ENCODE measurements at regions not wholly inside any gene's neighbourhood (a gene's known extent, or its start where the extent isn't known, plus 50 kb on each side); places are given as distances from the start of the nearest gene placed in this dataset.
"Not testable (repeated sequence)": the region's sequence is repeated elsewhere in the genome, so short reads cannot be mapped to it uniquely, and the experiment has no call there.

DNA sequence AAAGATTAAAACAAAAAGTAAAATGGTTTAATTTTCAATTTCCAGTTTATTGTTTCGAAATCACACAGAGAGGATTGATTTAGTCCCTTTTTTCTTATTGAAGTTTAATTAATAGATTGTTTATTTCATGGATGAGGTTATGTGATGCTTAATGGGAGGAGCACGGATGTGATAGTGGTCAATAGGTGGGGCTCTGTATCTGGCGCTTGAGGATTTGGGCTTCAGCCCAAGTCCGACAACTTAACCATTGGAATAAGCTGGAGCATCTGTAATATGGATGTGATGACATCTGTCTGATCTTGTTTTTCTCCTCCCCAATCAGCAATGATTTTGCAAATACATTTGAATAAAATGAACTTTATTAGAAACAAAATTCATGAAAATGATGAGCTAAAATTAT is 169.2 kb downstream of the LYPLAL1 start:
- DNase-seq (ENCODE audit: insufficient read length, low spot score) (no peak), FAIRE-seq (no peak)
- no peak for TF ChIP-seq POLR2A (IDR thresholded peaks at IDR 0.05; ENCODE audit: low read depth, low read length)

DNA sequence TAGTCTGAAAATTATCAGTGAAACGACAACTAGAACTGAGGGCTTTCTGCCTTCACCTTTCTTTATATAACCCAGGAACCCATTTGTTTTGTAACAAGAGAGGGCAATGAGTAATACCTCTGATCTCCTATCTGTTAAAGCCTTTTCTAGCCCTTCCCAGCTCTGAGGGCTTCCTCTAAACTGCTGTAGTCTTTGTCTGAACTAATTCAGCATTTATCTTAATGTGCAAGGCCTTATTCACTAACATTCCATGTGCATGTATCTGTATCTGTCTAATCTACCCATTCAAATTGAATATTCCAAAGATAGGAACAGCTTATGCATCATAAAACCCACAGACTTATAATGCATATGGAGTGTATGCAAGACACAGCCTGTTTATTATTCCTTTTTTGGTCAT is 167.1 kb downstream of the LYPLAL1 start:
- DNase-seq (ENCODE audit: insufficient read length, low spot score) (no peak), FAIRE-seq (peak; percentile 20)
- TF ChIP-seq POLR2A (IDR thresholded peaks at IDR 0.05; ENCODE audit: low read depth, low read length): no peak

DNA sequence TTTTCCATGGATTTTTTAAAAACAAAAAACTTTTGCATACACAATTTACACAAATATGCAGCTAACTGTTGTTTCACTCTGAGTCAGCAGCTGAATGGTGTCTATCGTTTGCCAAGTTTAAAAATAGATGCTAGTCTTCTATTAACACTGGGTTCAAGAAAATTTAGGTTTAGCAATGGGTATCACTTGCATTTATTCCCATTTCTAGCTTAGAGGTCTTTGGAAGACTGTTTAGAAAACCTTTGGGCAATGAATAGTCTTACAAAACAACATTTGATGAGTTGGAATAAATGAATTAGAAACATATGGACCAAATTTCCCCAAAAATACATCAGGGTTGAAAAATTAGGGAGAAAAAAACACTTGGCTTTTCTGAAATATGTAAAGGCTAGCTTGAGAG is 165.8 kb downstream of the LYPLAL1 start:
- DNase-seq (ENCODE audit: insufficient read length, low spot score) (no peak), FAIRE-seq (no peak)
- no peak for TF ChIP-seq POLR2A (IDR thresholded peaks at IDR 0.05; ENCODE audit: low read depth, low read length)

DNA sequence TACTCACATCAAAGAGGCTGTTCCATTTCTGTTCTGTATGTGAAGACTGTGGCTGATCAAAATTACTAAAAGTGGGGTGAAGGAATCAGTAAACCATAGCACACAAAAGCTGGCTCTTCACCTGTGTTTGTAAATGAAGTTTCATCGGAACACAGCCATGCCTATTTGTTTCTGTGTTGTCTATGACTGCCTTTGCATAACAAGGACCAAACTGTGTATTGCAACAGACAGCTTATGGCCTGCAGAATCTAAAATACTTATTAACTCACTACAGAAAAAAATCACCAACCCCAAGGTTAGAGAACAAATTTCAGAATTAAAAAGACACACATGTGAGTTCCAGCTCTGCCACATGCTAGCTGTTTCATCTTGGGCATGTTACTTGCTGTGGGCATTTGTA is 163.9 kb downstream of the LYPLAL1 start:
- no peak for DNase-seq (ENCODE audit: insufficient read length, low spot score)
- no peak for TF ChIP-seq POLR2A (IDR thresholded peaks at IDR 0.05; ENCODE audit: low read depth, low read length)
- FAIRE-seq: no peak

DNA sequence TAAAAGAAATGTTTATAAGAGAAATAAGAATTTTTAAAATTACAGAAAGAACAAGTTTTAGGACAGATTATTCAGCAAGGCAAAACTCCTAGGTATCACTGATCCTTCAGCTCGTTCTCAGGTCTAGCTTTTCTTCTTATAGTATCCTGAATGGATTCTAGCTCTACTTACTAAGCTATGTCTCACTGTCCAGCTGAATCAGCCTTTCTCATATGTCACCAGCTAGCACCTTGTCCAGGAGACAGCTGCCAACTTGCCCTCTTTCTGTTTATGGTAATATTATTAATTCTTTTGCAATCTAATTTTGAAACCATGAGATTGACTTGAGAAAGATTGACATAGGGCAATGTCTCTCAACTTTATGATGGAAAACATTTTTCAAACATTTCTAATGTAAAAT is 159.9 kb downstream of the LYPLAL1 start:
- TF ChIP-seq POLR2A (IDR thresholded peaks at IDR 0.05; ENCODE audit: low read depth, low read length): no peak
- DNase-seq (ENCODE audit: insufficient read length, low spot score): no peak
- FAIRE-seq: no peak

DNA sequence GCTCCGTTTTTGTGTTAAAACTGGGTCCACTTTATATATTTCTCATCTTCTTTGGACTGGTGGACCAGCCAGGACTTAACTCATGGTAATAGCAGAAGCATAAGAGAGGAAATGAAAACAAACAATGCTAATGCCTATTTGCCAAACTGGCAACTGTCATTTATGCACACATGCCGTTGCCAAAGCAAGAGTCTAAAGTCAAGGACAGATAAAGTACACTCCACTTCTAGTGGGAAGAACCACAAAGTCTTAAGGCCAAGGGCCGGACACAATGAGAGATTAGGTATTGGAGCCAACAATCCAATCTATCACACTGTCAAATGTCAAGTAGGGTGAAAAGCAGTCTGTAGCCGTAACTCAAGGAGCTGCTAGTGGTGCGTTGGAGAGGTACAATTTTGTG is 157.7 kb downstream of the LYPLAL1 start:
- no peak for TF ChIP-seq POLR2A (IDR thresholded peaks at IDR 0.05; ENCODE audit: low read depth, low read length)
- FAIRE-seq: no peak

DNA sequence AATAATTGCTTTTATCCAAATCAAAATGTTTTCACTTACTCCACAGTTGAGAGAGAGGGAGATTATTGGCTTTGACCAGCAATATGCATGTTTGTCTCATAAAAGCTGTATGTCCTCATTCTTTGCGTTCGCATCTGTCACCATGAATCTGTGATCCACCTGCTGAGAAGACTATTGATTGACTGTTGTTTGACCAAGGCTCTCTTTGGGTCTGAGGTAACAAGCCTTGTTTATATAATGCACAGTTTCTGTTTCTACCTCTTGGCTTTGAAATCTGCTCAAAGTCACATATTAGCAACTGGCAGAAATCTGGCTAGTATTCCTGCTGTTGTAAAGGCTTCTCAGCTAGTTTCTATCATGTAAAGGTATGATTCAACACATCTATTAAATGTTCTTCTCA is 157.0 kb downstream of the LYPLAL1 start:
- TF ChIP-seq POLR2A (IDR thresholded peaks at IDR 0.05; ENCODE audit: low read depth, low read length): no peak
- DNase-seq (ENCODE audit: insufficient read length, low spot score) (no peak), FAIRE-seq (no peak)

More for the DNA sequence above, 157.7 kb downstream of the LYPLAL1 start:
- no peak for DNase-seq (ENCODE audit: insufficient read length, low spot score)

DNA sequence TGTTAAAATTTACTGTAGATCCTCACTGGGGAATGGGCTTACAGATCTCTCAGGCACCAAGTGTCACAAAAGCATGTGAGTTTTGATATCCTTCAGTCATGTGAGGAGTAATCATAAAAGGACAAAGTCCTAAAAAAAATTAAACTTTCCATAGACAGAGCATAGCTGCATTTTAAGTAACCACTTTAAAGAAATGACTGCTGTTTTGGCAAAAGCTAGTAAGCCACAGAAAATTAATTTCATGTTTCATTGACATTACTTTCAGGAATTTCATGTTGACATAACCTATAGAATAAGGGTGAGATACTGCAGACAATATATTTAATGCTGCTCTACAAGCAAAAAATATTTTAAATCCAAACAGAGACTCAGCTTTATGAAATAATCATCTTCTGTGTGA is 156.3 kb downstream of the LYPLAL1 start:
- TF ChIP-seq POLR2A (IDR thresholded peaks at IDR 0.05; ENCODE audit: low read depth, low read length): no peak
- no peak for FAIRE-seq
- DNase-seq (ENCODE audit: insufficient read length, low spot score): no peak

DNA sequence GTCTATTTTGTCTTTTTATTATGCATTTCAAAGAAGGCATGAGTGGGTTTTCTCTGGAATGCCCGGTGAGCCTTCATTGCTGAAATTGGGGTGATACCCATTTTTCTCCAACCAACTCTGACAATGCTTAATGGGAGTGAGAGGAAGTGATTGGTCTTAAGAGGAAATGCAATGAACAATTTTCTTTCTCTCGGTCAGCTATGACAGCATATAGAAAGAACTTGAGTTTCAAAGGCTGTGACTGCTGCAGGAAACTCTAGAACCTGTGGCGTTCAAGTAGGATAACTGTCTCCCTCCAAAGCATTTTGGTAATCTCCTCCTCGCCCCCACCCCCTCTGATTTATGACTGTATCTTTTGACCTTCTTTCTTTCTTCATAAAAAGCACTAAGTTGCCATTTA is 155.9 kb downstream of the LYPLAL1 start:
- TF ChIP-seq POLR2A (IDR thresholded peaks at IDR 0.05; ENCODE audit: low read depth, low read length): no peak
- FAIRE-seq: no peak
- DNase-seq (ENCODE audit: insufficient read length, low spot score): no peak

DNA sequence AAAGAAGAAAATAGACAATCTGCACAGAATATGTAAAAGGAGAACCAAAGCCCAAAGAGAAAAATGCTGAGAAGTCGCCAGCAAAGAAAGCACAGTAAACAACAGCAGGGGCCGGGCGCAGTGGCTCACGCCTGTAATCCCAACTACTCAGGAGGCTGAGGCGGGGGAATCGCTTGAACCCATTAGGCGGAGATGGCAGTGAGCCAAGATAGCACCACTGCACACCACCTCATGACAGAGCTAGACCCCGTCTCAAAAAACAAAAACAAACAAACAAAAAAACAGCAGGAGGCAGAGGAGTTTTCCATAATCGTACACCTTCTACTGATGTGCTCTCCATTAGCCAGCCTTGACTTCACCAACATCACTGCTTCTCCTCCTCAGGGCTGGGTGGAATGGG is 153.2 kb downstream of the LYPLAL1 start:
- no peak for TF ChIP-seq POLR2A (IDR thresholded peaks at IDR 0.05; ENCODE audit: low read depth, low read length)
- FAIRE-seq (no peak), DNase-seq (ENCODE audit: insufficient read length, low spot score) (no peak)

DNA sequence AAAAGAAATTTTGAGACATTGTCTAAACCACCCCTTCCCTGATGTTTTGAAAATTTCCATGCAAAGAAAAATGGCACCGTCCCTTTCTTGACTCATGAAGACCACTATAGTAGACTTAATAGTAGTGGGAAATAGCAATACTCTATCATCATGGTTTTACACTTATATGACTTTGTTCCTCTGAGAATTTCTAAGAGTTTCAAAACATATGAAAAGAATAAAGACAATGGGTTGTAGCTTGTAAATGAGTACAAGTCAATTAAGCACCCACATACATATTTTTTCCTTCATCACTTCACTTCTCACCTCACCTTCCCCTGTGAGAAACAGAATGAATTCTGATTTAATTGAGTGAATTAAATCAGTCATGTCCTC is 151.7 kb downstream of the LYPLAL1 start:
- no peak for TF ChIP-seq POLR2A (IDR thresholded peaks at IDR 0.05; ENCODE audit: low read depth, low read length)
- DNase-seq (ENCODE audit: insufficient read length, low spot score): no peak
- no peak for FAIRE-seq

DNA sequence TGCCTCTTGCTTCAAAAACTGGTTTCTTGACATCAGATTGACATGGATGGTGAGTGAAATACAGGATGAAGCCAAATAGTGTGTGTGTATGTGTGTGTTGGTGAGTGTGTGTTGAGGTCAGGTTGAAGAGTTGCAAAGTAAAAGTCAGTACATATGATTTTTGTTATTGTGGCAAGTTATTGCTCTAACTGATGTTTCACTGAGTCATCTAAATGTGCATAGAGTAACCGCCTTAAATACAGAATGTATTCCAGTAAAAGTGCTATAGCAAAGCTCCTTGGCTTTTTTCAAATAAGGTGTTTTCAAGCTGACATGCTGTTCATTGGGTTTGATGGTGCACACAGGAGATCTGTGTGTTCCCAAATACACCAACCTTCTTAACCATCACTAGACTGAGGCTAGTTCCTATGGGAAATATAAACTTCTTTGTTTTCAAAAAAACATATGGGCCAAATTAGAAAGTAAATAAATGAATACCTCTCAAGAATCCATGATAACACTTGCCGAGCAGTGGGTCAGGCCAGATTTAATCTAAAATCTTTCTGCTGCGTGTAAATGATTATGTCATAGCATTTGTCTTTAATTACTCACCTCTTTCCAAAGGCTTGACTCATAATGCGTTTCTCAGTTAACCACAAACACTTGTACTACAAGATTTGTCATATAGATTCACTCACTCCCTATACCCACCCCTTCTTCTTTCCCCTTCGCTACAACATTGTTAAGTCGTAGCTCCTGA is 151.1 kb downstream of the LYPLAL1 start:
- FAIRE-seq: peak; percentile 92
- no peak for TF ChIP-seq POLR2A (IDR thresholded peaks at IDR 0.05; ENCODE audit: low read depth, low read length)
- DNase-seq (ENCODE audit: insufficient read length, low spot score): peak; percentile 12

DNA sequence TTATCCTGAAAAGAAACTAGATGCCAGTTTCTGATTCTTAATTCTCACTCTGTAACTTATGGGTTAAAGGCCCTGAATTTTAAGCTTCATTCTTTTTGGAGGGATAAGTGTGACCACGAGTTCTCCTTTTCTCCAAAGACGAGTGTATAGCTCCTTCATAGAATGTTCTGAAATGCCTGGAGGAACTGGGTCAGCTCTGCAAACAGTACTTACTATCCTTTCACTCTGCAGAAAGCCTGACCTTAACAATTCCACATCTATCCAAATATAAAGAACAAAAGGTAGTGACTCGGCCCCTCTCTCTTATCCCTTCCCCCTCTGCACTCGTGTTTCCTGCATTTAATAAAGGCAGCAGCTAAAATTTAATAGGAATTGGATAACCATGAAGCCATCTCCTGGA is 150.5 kb downstream of the LYPLAL1 start:
- no peak for FAIRE-seq
- no peak for TF ChIP-seq POLR2A (IDR thresholded peaks at IDR 0.05; ENCODE audit: low read depth, low read length)
- no peak for DNase-seq (ENCODE audit: insufficient read length, low spot score)

DNA sequence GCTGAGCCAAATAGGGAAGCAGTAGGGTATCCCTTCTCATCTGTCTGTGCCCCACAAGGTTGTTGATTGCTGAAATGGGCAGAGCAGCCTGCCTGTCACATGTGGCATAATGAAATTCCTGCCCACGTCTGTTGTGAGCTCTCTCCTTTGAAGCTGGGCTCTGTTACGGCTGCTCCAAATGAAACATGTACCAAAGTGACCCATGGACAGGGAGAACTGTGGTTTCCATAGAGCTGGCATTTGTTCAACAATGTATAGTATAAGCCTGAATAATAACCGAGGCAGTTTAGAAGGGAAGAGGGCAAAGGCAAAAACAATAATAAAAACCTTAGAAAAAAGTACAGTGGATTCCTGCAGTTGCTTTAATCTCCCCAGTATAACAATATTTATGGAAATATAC is 149.7 kb downstream of the LYPLAL1 start:
- FAIRE-seq: no peak
- TF ChIP-seq POLR2A (IDR thresholded peaks at IDR 0.05; ENCODE audit: low read depth, low read length): no peak
- DNase-seq (ENCODE audit: insufficient read length, low spot score): no peak

DNA sequence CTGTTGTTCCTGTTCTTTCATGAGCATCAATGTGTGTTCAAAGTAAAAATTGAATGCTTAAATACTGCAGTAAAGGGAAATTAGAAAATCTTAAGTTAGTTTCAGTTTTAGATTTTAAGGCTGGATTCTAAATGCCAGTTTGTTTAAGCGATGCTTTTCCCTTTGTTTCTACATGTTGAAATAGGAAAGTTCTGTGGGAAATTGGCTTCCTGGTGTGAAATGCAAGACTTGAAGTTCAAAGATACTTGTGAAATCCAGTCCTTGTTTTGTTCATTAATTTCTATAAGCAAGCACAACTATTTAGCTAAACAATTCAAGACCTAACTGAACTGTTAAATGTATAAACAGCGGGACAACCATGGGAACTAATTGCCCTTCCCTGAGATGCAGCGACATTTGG is 149.1 kb downstream of the LYPLAL1 start:
- DNase-seq (ENCODE audit: insufficient read length, low spot score) (no peak), FAIRE-seq (no peak)
- no peak for TF ChIP-seq POLR2A (IDR thresholded peaks at IDR 0.05; ENCODE audit: low read depth, low read length)

DNA sequence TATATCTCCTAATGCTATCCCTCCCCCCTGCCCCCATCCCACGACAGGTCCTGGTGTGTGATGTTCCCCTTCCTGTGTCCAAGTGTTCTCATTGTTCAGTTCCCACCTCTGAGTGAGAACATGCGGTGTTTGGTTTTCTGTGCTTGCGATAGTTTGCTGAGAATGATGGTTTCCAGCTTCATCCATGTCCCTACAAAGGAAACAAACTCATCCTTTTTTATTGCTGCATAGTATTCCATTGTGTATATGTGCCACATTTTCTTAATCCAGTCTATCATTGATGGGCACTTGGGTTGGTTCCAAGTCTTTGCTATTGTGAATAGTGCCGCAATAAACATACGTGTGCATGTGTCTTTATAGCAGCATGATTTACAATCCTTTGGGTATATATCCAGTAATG is 146.9 kb downstream of the LYPLAL1 start:
- DNase-seq (ENCODE audit: insufficient read length, low spot score); FAIRE-seq: not testable (repeated sequence)

Measured in H54 (cell line).